ENCODE measurements at regions not wholly inside any gene's neighbourhood (a gene's known extent, or its start where the extent isn't known, plus 50 kb on each side); places are given as distances from the start of the nearest gene placed in this dataset.

- no peak for TF ChIP-seq CTCF (IDR thresholded peaks at IDR 0.05)
- TF ChIP-seq POLR2A (IDR thresholded peaks at IDR 0.05), result no peak
Measured at GRCh38 chr22:22085702-22086500, 103.3 kb upstream of the TOP3B start.

All from Peyer's patch (tissue), 4 donors.